HG03135 (cell line): ENCODE measurements at regions not wholly inside any gene's neighbourhood (a gene's known extent, or its start where the extent isn't known, plus 50 kb on each side); places are given as distances from the start of the nearest gene placed in this dataset.
"Not testable (repeated sequence)": the region's sequence is repeated elsewhere in the genome, so short reads cannot be mapped to it uniquely, and the experiment has no call there.

ENCODE experiments used
- ATAC-seq: cut with Tn5 transposase; IDR thresholded peaks from one replicate; pipeline ENCODE4 v1.9.1; 2021; ENCODE audit warnings: mild to moderate bottlenecking, moderate library complexity; ENCODE audit not compliant: unreplicated experiment

GRCh38 chr20:53857723-53858236 is 212.6 kb downstream of the BCAS1 start:
- no peak for ATAC-seq

GRCh38 chr20:53856300-53857295 is 213.8 kb downstream of the BCAS1 start:
- ATAC-seq, result no peak

GRCh38 chr20:53855733-53856132 is 214.7 kb downstream of the BCAS1 start:
- no peak for ATAC-seq

- not testable (repeated sequence) for ATAC-seq
Observed at GRCh38 chr20:53854609-53854926, 215.8 kb downstream of the BCAS1 start.

- no peak for ATAC-seq
Observed at GRCh38 chr20:53853111-53853713, 217.2 kb downstream of the BCAS1 start.

GRCh38 chr20:53852691-53853090 is 217.7 kb downstream of the BCAS1 start:
- no peak for ATAC-seq

GRCh38 chr20:53852014-53852413 is 218.4 kb downstream of the BCAS1 start:
- ATAC-seq, result no peak

- no peak for ATAC-seq
Observed at GRCh38 chr20:53850319-53850718, 220.1 kb downstream of the BCAS1 start.

GRCh38 chr20:53849471-53850059 is 220.8 kb downstream of the BCAS1 start:
- no peak for ATAC-seq

- ATAC-seq, result no peak
Observed at GRCh38 chr20:53848304-53848703, 222.1 kb downstream of the BCAS1 start.

GRCh38 chr20:53847837-53848170 is 222.6 kb downstream of the BCAS1 start:
- no peak for ATAC-seq

- no peak for ATAC-seq
Observed at GRCh38 chr20:53847139-53847836, 223.1 kb downstream of the BCAS1 start.

GRCh38 chr20:53846640-53847039 is 223.8 kb downstream of the BCAS1 start:
- ATAC-seq, result no peak

- ATAC-seq, result no peak
Observed at GRCh38 chr20:53845980-53846379, 224.4 kb downstream of the BCAS1 start.

- no peak for ATAC-seq
Observed at GRCh38 chr20:53844259-53844658, 226.1 kb downstream of the BCAS1 start.

GRCh38 chr20:53843645-53844044 is 226.7 kb downstream of the BCAS1 start:
- ATAC-seq, result no peak

- ATAC-seq, result no peak
Observed at GRCh38 chr20:53842301-53843099, 227.9 kb downstream of the BCAS1 start.

GRCh38 chr20:53841741-53842140 is 228.7 kb downstream of the BCAS1 start:
- no peak for ATAC-seq

GRCh38 chr20:53840532-53840931 is 229.9 kb downstream of the BCAS1 start:
- no peak for ATAC-seq

- ATAC-seq, result no peak
Observed at GRCh38 chr20:53839423-53840176, 230.8 kb downstream of the BCAS1 start.
